OCI-LY1 (cell line): ENCODE measurements at regions not wholly inside any gene's neighbourhood (a gene's known extent, or its start where the extent isn't known, plus 50 kb on each side); places are given as distances from the start of the nearest gene placed in this dataset.

Experiments
- H2AFZ ChIP-seq: fragments of 200-600 bp; sonication (generic), shearing (Covaris generic); 2 replicates; pipeline ENCODE4 v1.6.0; 2014; ENCODE audit warnings: antibody characterized with exemption, mild to moderate bottlenecking, low read length
- H3F3A ChIP-seq: fragments of 200-600 bp; sonication (generic), shearing (Covaris generic); 2 replicates; pipeline ENCODE4 v1.6.0; 2014; ENCODE audit warnings: mild to moderate bottlenecking, antibody characterized with exemption, low read length, moderate library complexity; ENCODE audit not compliant: insufficient read depth
- H3K27ac ChIP-seq: fragments of 200-600 bp; sonication (generic); 2 replicates; pipeline ENCODE4 v1.5.1; 2014; ENCODE audit warnings: low read length, mixed run types, mild to moderate bottlenecking, low read depth; ENCODE audit not compliant: poor library complexity, severe bottlenecking
- H3K27me3 ChIP-seq: fragments of 200-600 bp; sonication (generic); 2 replicates; pipeline ENCODE4 v1.6.0; 2014; ENCODE audit warnings: antibody characterized with exemption, mild to moderate bottlenecking, low read length, moderate library complexity; ENCODE audit not compliant: insufficient read depth
- H3K36me3 ChIP-seq: fragments of 200-600 bp; sonication (generic); 2 replicates; pipeline ENCODE4 v1.6.1; 2014; ENCODE audit warnings: mild to moderate bottlenecking, antibody characterized with exemption, low read length, moderate library complexity, mixed read lengths; ENCODE audit not compliant: insufficient read depth
- H3K4me1 ChIP-seq: fragments of 200-600 bp; sonication (generic); 2 replicates; pipeline ENCODE4 v1.5.1; 2014; ENCODE audit warnings: mild to moderate bottlenecking, low read length, moderate library complexity; ENCODE audit not compliant: insufficient read depth, severe bottlenecking
- H3K4me2 ChIP-seq: fragments of 200-600 bp; sonication (generic), shearing (Covaris generic); 2 replicates; pipeline ENCODE4 v1.6.1; 2014; ENCODE audit warnings: low read length
- H3K4me3 ChIP-seq: fragments of 200-600 bp; sonication (generic); 2 replicates; pipeline ENCODE4 v1.5.1; 2014; ENCODE audit warnings: low read length, low read depth, mild to moderate bottlenecking, mixed read lengths; ENCODE audit not compliant: poor library complexity, severe bottlenecking
- H3K79me2 ChIP-seq: fragments of 200-600 bp; shearing (Covaris generic); 2 replicates; pipeline ENCODE4 v1.6.1; 2016; ENCODE audit warnings: mixed run types, low read length, mixed read lengths; ENCODE audit not compliant: insufficient read depth
- H3K9ac ChIP-seq: fragments of 200-600 bp; sonication (generic), shearing (Covaris generic); 2 replicates; pipeline ENCODE4 v1.6.1; 2014; ENCODE audit warnings: mild to moderate bottlenecking, low read length, mixed read lengths
- H3K9me2 ChIP-seq: fragments of 200-600 bp; sonication (generic), shearing (Covaris generic); 2 replicates; pipeline ENCODE4 v1.6.1; 2014; ENCODE audit warnings: low read depth, mild to moderate bottlenecking, low read length, mixed read lengths
- H3K9me3 ChIP-seq: fragments of 200-600 bp; shearing (Covaris generic); 2 replicates; pipeline ENCODE4 v1.6.1; 2014; ENCODE audit warnings: low read length, mixed read lengths
- H4K20me1 ChIP-seq: fragments of 200-600 bp; sonication (generic), shearing (Covaris generic); 2 replicates; pipeline ENCODE4 v1.6.0; 2016; ENCODE audit warnings: mild to moderate bottlenecking, low read length; ENCODE audit not compliant: insufficient read depth
- CTCF ChIP-seq: fragments of 200-600 bp; sonication (generic), shearing (Covaris generic); IDR thresholded peaks from 2 replicates; pipeline ENCODE4 v1.5.1; 2017; ENCODE audit warnings: mild to moderate bottlenecking, antibody characterized with exemption, low read length, moderate library complexity, mixed read lengths
- EZH2 ChIP-seq: fragments of 200-600 bp; sonication (generic), shearing (Covaris generic); IDR thresholded peaks from 2 replicates; pipeline ENCODE4 v1.8.0; 2017; ENCODE audit warnings: borderline replicate concordance, mixed run types, mild to moderate bottlenecking, antibody characterized with exemption, low read length, moderate library complexity, mixed read lengths

GRCh38 chr5:124634741-124635323 lies 111.6 kb downstream of the ZNF608 start:
- no peaks in the 10 kb centered on the region for H4K20me1 ChIP-seq
- no peaks in the 10 kb centered on the region for H3K9me2 ChIP-seq
- no peaks in the 10 kb centered on the region for H3F3A ChIP-seq
- H3K9me3 ChIP-seq, result no peaks in the 10 kb centered on the region
- H3K4me2 ChIP-seq, result no peak overlapping the region
- no peak overlapping the region for H3K9ac ChIP-seq
- no peak overlapping the region for H2AFZ ChIP-seq
- no peaks in the 10 kb centered on the region for H3K79me2 ChIP-seq
- TF ChIP-seq CTCF (no peak), EZH2 (no peak)
- H3K4me3 ChIP-seq, result no peak overlapping the region
- no peak overlapping the region for H3K27ac ChIP-seq
- no peaks in the 10 kb centered on the region for H3K27me3 ChIP-seq
- H3K36me3 ChIP-seq, result peaks cover 66% of the 10 kb centered on the region
- peaks cover 15% of the 10 kb centered on the region for H3K4me1 ChIP-seq

GRCh38 chr5:124634228-124634739 lies 112.2 kb downstream of the ZNF608 start:
- no peaks in the 10 kb centered on the region for H3K9me2 ChIP-seq
- H2AFZ ChIP-seq, result no peak overlapping the region
- no peak overlapping the region for H3K4me2 ChIP-seq
- H3K79me2 ChIP-seq, result no peaks in the 10 kb centered on the region
- H3K36me3 ChIP-seq, result peaks cover 62% of the 10 kb centered on the region
- TF ChIP-seq CTCF (no peak), EZH2 (no peak)
- H3K4me3 ChIP-seq, result no peak overlapping the region
- H3K9me3 ChIP-seq, result no peaks in the 10 kb centered on the region
- H4K20me1 ChIP-seq, result no peaks in the 10 kb centered on the region
- H3K4me1 ChIP-seq, result peaks cover 20% of the 10 kb centered on the region
- H3F3A ChIP-seq, result no peaks in the 10 kb centered on the region
- H3K9ac ChIP-seq, result no peak overlapping the region
- H3K27ac ChIP-seq, result no peak overlapping the region
- no peaks in the 10 kb centered on the region for H3K27me3 ChIP-seq

- Histone ChIP-seq H3K9ac (no peak overlapping the region), H4K20me1 (no peaks in the 10 kb centered on the region), H3K36me3 (peaks cover 52% of the 10 kb centered on the region), H3K9me3 (no peaks in the 10 kb centered on the region), H3K27ac (no peak overlapping the region), H3K9me2 (no peaks in the 10 kb centered on the region), H2AFZ (no peak overlapping the region), H3F3A (no peaks in the 10 kb centered on the region), H3K79me2 (no peaks in the 10 kb centered on the region), H3K27me3 (no peaks in the 10 kb centered on the region), H3K4me1 (peaks cover 26% of the 10 kb centered on the region), H3K4me3 (no peak overlapping the region), H3K4me2 (no peak overlapping the region)
- TF ChIP-seq EZH2 (no peak), CTCF (no peak)
Measured at GRCh38 chr5:124633209-124633608, 113.2 kb downstream of the ZNF608 start.
